GM12865 (cell line): ENCODE measurements at regions not wholly inside any gene's neighbourhood (a gene's known extent, or its start where the extent isn't known, plus 50 kb on each side); places are given as distances from the start of the nearest gene placed in this dataset.

Experiments used
- DNase-seq: peaks from one replicate; pipeline ENCODE4 v3.0.0; 2010; ENCODE audit warnings: low read depth
- H3K4me3 ChIP-seq: 2 replicates; pipeline ENCODE4 v1.5.1; 2011; ENCODE audit warnings: mild to moderate bottlenecking, low read depth, low read length, control low read depth
- TF ChIP-seq, protein P1 (sequence below): IDR thresholded peaks from 2 replicates; pipeline ENCODE4 v1.5.1; 2011; ENCODE audit warnings: low read length, control low read depth, low read depth, inconsistent platforms; ENCODE audit not compliant: insufficient read depth; ENCODE audit errors: missing control alignments

GRCh38 chr5:124090115-124090514 lies 578.1 kb downstream of the CSNK1G3 start:
- no peak for DNase-seq
- TF ChIP-seq, protein P1, sequence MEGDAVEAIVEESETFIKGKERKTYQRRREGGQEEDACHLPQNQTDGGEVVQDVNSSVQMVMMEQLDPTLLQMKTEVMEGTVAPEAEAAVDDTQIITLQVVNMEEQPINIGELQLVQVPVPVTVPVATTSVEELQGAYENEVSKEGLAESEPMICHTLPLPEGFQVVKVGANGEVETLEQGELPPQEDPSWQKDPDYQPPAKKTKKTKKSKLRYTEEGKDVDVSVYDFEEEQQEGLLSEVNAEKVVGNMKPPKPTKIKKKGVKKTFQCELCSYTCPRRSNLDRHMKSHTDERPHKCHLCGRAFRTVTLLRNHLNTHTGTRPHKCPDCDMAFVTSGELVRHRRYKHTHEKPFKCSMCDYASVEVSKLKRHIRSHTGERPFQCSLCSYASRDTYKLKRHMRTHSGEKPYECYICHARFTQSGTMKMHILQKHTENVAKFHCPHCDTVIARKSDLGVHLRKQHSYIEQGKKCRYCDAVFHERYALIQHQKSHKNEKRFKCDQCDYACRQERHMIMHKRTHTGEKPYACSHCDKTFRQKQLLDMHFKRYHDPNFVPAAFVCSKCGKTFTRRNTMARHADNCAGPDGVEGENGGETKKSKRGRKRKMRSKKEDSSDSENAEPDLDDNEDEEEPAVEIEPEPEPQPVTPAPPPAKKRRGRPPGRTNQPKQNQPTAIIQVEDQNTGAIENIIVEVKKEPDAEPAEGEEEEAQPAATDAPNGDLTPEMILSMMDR = no peak
- H3K4me3 ChIP-seq = no peak overlapping the region

GRCh38 chr5:124089578-124089977 lies 577.6 kb downstream of the CSNK1G3 start:
- H3K4me3 ChIP-seq = no peak overlapping the region
- TF ChIP-seq, protein P1 = no peak
- no peak for DNase-seq

GRCh38 chr5:124088289-124089032 lies 576.5 kb downstream of the CSNK1G3 start:
- no peak for DNase-seq
- H3K4me3 ChIP-seq = no peak overlapping the region

DNA sequence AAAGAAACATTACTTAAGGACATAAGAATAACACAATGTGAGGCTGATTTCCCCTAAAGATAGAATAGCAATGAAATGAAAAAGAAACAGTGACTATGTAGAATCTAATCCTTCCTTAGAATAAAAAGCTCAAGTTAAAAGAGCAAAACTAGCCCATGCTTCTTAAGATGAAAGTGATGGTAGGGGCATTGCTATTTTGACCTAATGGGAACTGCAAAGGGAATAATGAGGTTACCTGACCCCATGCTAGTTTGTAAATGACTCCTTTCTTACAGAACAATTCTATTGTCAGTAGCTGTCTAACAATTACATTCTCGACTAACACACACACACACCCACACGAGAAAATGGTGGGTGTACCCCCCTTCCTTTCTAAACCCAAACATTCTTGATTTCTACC lies 575.8 kb downstream of the CSNK1G3 start:
- no peak for DNase-seq
- TF ChIP-seq, protein P1 = no peak
- no peak overlapping the region for H3K4me3 ChIP-seq

More at GRCh38 chr5:124088289-124089032, 576.5 kb downstream of the CSNK1G3 start:
- TF ChIP-seq, protein P1 = no peak

GRCh38 chr5:124080256-124080655 lies 568.3 kb downstream of the CSNK1G3 start:
- TF ChIP-seq, protein P1 = no peak
- H3K4me3 ChIP-seq = no peak overlapping the region
- DNase-seq = no peak

- TF ChIP-seq, protein P1 = no peak
- no peak for DNase-seq
- no peak overlapping the region for H3K4me3 ChIP-seq
Measured at GRCh38 chr5:124079062-124079461, 567.1 kb downstream of the CSNK1G3 start.

DNA sequence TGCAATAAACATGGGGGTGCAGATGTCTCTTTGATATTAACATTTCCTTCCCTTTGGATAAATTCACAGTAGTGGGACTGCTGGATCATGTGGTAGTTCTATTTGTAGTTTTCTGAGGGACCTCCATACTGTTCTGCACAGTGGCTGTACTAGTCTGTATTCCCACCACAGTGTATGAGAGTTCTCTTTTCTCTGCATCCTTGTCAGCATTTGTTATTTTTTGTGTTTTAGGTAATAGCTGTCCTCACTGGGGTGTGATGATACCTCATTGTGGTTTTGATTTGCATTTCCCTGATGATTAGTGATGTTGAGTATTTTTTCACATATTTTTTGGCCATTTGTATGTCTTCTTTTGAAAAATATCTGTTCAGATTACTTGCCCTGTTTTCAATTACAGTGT lies 562.5 kb downstream of the CSNK1G3 start:
- DNase-seq = no peak
- TF ChIP-seq, protein P1 = no peak
- H3K4me3 ChIP-seq = no peak overlapping the region
